Ovary (tissue), 3 donors: ENCODE measurements at regions not wholly inside any gene's neighbourhood (a gene's known extent, or its start where the extent isn't known, plus 50 kb on each side); places are given as distances from the start of the nearest gene placed in this dataset.

Source experiments
- EP300 ChIP-seq: sonication (generic); formaldehyde crosslinking; IDR thresholded peaks from one replicate; pipeline ENCODE4 v1.6.1; 2017; ENCODE audit warnings: antibody characterized with exemption
- TF ChIP-seq, protein P1 (sequence below), 3 donors: fragments of 450-650 bp in 2 of 3; fragments of 200-600 bp in 1 of 3; IDR thresholded peaks; one replicate each; pipeline versions ENCODE4 v1.5.1 to v1.8.0; 2016 to 2022; ENCODE audit warnings: antibody characterized with exemption in 3 of 3, mild to moderate bottlenecking in 1 of 3
- donor health status: DM: no; HTN: no; CAD: no.

DNA sequence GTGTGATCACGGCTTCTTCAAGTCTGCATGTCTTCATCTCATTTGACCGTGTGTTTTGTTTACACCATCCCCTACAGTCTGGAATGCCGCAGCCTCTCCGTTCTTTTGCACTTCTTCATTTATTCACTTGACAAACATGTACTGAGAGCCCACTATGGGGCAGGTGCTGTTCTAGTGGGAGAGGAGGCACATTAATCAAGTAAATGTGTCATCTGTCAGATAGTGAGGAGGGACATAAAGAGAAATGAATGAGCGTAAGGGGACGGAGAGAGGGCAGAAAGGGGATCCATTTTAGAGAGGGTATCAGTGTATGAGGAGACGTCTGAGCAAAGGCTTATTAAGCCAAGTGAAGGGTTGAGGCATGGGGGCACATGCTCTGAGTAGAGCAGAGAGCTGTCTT lies 54.0 kb upstream of the CECR2 start:
- TF ChIP-seq, protein P1, sequence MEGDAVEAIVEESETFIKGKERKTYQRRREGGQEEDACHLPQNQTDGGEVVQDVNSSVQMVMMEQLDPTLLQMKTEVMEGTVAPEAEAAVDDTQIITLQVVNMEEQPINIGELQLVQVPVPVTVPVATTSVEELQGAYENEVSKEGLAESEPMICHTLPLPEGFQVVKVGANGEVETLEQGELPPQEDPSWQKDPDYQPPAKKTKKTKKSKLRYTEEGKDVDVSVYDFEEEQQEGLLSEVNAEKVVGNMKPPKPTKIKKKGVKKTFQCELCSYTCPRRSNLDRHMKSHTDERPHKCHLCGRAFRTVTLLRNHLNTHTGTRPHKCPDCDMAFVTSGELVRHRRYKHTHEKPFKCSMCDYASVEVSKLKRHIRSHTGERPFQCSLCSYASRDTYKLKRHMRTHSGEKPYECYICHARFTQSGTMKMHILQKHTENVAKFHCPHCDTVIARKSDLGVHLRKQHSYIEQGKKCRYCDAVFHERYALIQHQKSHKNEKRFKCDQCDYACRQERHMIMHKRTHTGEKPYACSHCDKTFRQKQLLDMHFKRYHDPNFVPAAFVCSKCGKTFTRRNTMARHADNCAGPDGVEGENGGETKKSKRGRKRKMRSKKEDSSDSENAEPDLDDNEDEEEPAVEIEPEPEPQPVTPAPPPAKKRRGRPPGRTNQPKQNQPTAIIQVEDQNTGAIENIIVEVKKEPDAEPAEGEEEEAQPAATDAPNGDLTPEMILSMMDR (IDR thresholded peaks at IDR 0.05) = no peak
- TF ChIP-seq EP300 = no peak
